ENCODE measurements at regions not wholly inside any gene's neighbourhood (a gene's known extent, or its start where the extent isn't known, plus 50 kb on each side); places are given as distances from the start of the nearest gene placed in this dataset.
A peak's percentile ranks its signal among the peaks of the same experiment; 100 is the strongest.

GRCh38 chr12:28855761-28856310 lies 293.2 kb upstream of the FAR2 start:
- DNase-seq (ENCODE audit: extremely low spot score): no peak
- ChIA-PET CTCF (no interaction called here), POLR2A (no interaction called here)
- TF ChIP-seq FOXM1 (IDR thresholded peaks at IDR 0.05; ENCODE audit: borderline replicate concordance): no peak
- no peak for TF ChIP-seq LEF1 (IDR thresholded peaks at IDR 0.05; ENCODE audit: borderline replicate concordance)
- no peak for TF ChIP-seq FOXK2 (IDR thresholded peaks at IDR 0.05)
- TF ChIP-seq SP1 (IDR thresholded peaks at IDR 0.05): no peak
- TF ChIP-seq PKNOX1 (IDR thresholded peaks at IDR 0.05): no peak
- no peak for TF ChIP-seq HDGF (IDR thresholded peaks at IDR 0.05; ENCODE audit: borderline replicate concordance)
- TF ChIP-seq ARNT (IDR thresholded peaks at IDR 0.05): no peak
- TF ChIP-seq FOXA1 (IDR thresholded peaks at IDR 0.05): no peak
- TF ChIP-seq TARDBP (IDR thresholded peaks at IDR 0.05): no peak

- TF ChIP-seq PKNOX1 (IDR thresholded peaks at IDR 0.05): no peak
- TF ChIP-seq TARDBP (IDR thresholded peaks at IDR 0.05): no peak
- TF ChIP-seq ZNF384 (IDR thresholded peaks at IDR 0.05): no peak
- no peak for TF ChIP-seq ARNT (IDR thresholded peaks at IDR 0.05)
- no peak for TF ChIP-seq FOXK2 (IDR thresholded peaks at IDR 0.05)
- no peak for TF ChIP-seq NFRKB (IDR thresholded peaks at IDR 0.05)
- no peak for TF ChIP-seq BHLHE40 (IDR thresholded peaks at IDR 0.05; ENCODE audit: borderline replicate concordance)
- CTCF ChIA-PET: no interaction called here
- DNase-seq (ENCODE audit: extremely low spot score): no peak
- POLR2A ChIA-PET: no interaction called here
Measured at GRCh38 chr12:28857369-28857768, 291.7 kb upstream of the FAR2 start.

- TF ChIP-seq L3MBTL2 (conservative IDR thresholded peaks at IDR 0.05): no peak
- TF ChIP-seq SUZ12 (IDR thresholded peaks at IDR 0.05): no peak
- DNase-seq (ENCODE audit: extremely low spot score): no peak
- CTCF ChIA-PET: no interaction called here
- POLR2A ChIA-PET: no interaction called here
Measured at GRCh38 chr12:28859551-28859950, 289.5 kb upstream of the FAR2 start.

- POLR2A ChIA-PET: no interaction called here
- no peak for DNase-seq (ENCODE audit: extremely low spot score)
- CTCF ChIA-PET: no interaction called here
- no peak for TF ChIP-seq TARDBP (IDR thresholded peaks at IDR 0.05)
- TF ChIP-seq FOXM1 (IDR thresholded peaks at IDR 0.05; ENCODE audit: borderline replicate concordance): no peak
- no peak for TF ChIP-seq FOXK2 (IDR thresholded peaks at IDR 0.05)
- no peak for TF ChIP-seq ELF4 (IDR thresholded peaks at IDR 0.05)
- no peak for TF ChIP-seq NFRKB (IDR thresholded peaks at IDR 0.05)
- no peak for TF ChIP-seq L3MBTL2 (conservative IDR thresholded peaks at IDR 0.05)
- no peak for TF ChIP-seq LEF1 (IDR thresholded peaks at IDR 0.05; ENCODE audit: borderline replicate concordance)
- TF ChIP-seq BHLHE40 (IDR thresholded peaks at IDR 0.05; ENCODE audit: borderline replicate concordance): no peak
- TF ChIP-seq SUZ12 (IDR thresholded peaks at IDR 0.05): no peak
- no peak for TF ChIP-seq PKNOX1 (IDR thresholded peaks at IDR 0.05)
- no peak for TF ChIP-seq ARNT (IDR thresholded peaks at IDR 0.05)
Measured at GRCh38 chr12:28865776-28866175, 283.3 kb upstream of the FAR2 start.

GRCh38 chr12:28866296-28866695 lies 282.8 kb upstream of the FAR2 start:
- POLR2A ChIA-PET: no interaction called here
- DNase-seq (ENCODE audit: extremely low spot score): no peak
- TF ChIP-seq HDGF (IDR thresholded peaks at IDR 0.05; ENCODE audit: borderline replicate concordance): no peak
- TF ChIP-seq TARDBP (IDR thresholded peaks at IDR 0.05): no peak
- no peak for TF ChIP-seq FOXM1 (IDR thresholded peaks at IDR 0.05; ENCODE audit: borderline replicate concordance)
- no peak for TF ChIP-seq NFRKB (IDR thresholded peaks at IDR 0.05)
- CTCF ChIA-PET: no interaction called here

GRCh38 chr12:28866715-28867503 lies 282.2 kb upstream of the FAR2 start:
- DNase-seq (ENCODE audit: extremely low spot score): no peak
- ChIA-PET POLR2A (no interaction called here), CTCF (no interaction called here)
- TF ChIP-seq L3MBTL2 (conservative IDR thresholded peaks at IDR 0.05) (0 out of 2 replicates have a peak, but pooled peaks have one; percentile 22), LEF1 (IDR thresholded peaks at IDR 0.05; ENCODE audit: borderline replicate concordance) (no peak)

- POLR2A ChIA-PET: no interaction called here
- no peak for TF ChIP-seq SUZ12 (IDR thresholded peaks at IDR 0.05)
- no peak for TF ChIP-seq TARDBP (IDR thresholded peaks at IDR 0.05)
- TF ChIP-seq FOXA1 (IDR thresholded peaks at IDR 0.05): no peak
- TF ChIP-seq FOXM1 (IDR thresholded peaks at IDR 0.05; ENCODE audit: borderline replicate concordance): no peak
- TF ChIP-seq PKNOX1 (IDR thresholded peaks at IDR 0.05): no peak
- no peak for TF ChIP-seq FOXK2 (IDR thresholded peaks at IDR 0.05)
- TF ChIP-seq HDGF (IDR thresholded peaks at IDR 0.05; ENCODE audit: borderline replicate concordance): no peak
- no peak for TF ChIP-seq CTBP1 (IDR thresholded peaks at IDR 0.05; ENCODE audit: borderline replicate concordance)
- no peak for TF ChIP-seq L3MBTL2 (conservative IDR thresholded peaks at IDR 0.05)
- TF ChIP-seq ARNT (IDR thresholded peaks at IDR 0.05): no peak
- no peak for TF ChIP-seq NFRKB (IDR thresholded peaks at IDR 0.05)
- no peak for TF ChIP-seq LEF1 (IDR thresholded peaks at IDR 0.05; ENCODE audit: borderline replicate concordance)
- TF ChIP-seq BHLHE40 (IDR thresholded peaks at IDR 0.05; ENCODE audit: borderline replicate concordance): no peak
- no peak for TF ChIP-seq ELF4 (IDR thresholded peaks at IDR 0.05)
- no peak for TF ChIP-seq SP1 (IDR thresholded peaks at IDR 0.05)
- TF ChIP-seq ZNF384 (IDR thresholded peaks at IDR 0.05): no peak
- no peak for DNase-seq (ENCODE audit: extremely low spot score)
- CTCF ChIA-PET: no interaction called here
Measured at GRCh38 chr12:28868414-28868813, 280.7 kb upstream of the FAR2 start.
